COLO668 (cell line): ENCODE measurements at regions not wholly inside any gene's neighbourhood (a gene's known extent, or its start where the extent isn't known, plus 50 kb on each side); places are given as distances from the start of the nearest gene placed in this dataset.
"Not testable (repeated sequence)": the region's sequence is repeated elsewhere in the genome, so short reads cannot be mapped to it uniquely, and the experiment has no call there.

Experiments used
- DNase-seq: peaks from one replicate; lab custom pipeline; 2025; ENCODE audit not compliant: unreplicated experiment; lab: John Stamatoyannopoulos, UW

GRCh38 chr5:26419987-26420386, 618.4 kb downstream of the CDH9 start:
- no peak for DNase-seq

- DNase-seq: no peak
Observed at GRCh38 chr5:26416911-26417310, 621.5 kb downstream of the CDH9 start.

GRCh38 chr5:26415987-26416779, 622.2 kb downstream of the CDH9 start:
- DNase-seq: no peak

- no peak for DNase-seq
Observed at GRCh38 chr5:26390608-26391007, 647.8 kb downstream of the CDH9 start.

GRCh38 chr5:26388976-26389375, 649.4 kb downstream of the CDH9 start:
- DNase-seq: no peak

GRCh38 chr5:26386532-26386931, 651.9 kb downstream of the CDH9 start:
- DNase-seq: no peak

GRCh38 chr5:26364624-26365023, 673.8 kb downstream of the CDH9 start:
- not testable (repeated sequence) for DNase-seq

- DNase-seq: no peak
Observed at GRCh38 chr5:26343801-26344325, 694.5 kb downstream of the CDH9 start.

GRCh38 chr5:26339576-26339975, 698.8 kb downstream of the CDH9 start:
- no peak for DNase-seq

- no peak for DNase-seq
Observed at GRCh38 chr5:26329562-26330189, 708.7 kb downstream of the CDH9 start.

- DNase-seq: no peak
Observed at GRCh38 chr5:26326153-26326759, 712.1 kb downstream of the CDH9 start.

GRCh38 chr5:26325432-26325831, 713.0 kb downstream of the CDH9 start:
- DNase-seq: not testable (repeated sequence)

GRCh38 chr5:26324273-26324895, 714.0 kb downstream of the CDH9 start:
- not testable (repeated sequence) for DNase-seq

GRCh38 chr5:26323794-26324193, 714.6 kb downstream of the CDH9 start:
- DNase-seq: no peak

GRCh38 chr5:26321278-26321677, 717.1 kb downstream of the CDH9 start:
- no peak for DNase-seq

GRCh38 chr5:26310415-26310814, 728.0 kb downstream of the CDH9 start:
- DNase-seq: no peak

- no peak for DNase-seq
Observed at GRCh38 chr5:26295541-26295940, 742.8 kb downstream of the CDH9 start.

GRCh38 chr5:26282190-26282589, 756.2 kb downstream of the CDH9 start:
- no peak for DNase-seq

- no peak for DNase-seq
Observed at GRCh38 chr5:26278078-26278477, 760.3 kb downstream of the CDH9 start.

GRCh38 chr5:26259081-26259480, 779.3 kb downstream of the CDH9 start:
- no peak for DNase-seq

GRCh38 chr5:26245321-26245720, 793.1 kb downstream of the CDH9 start:
- DNase-seq: no peak
